ENCODE measurements at regions not wholly inside any gene's neighbourhood (a gene's known extent, or its start where the extent isn't known, plus 50 kb on each side); places are given as distances from the start of the nearest gene placed in this dataset.

DNA sequence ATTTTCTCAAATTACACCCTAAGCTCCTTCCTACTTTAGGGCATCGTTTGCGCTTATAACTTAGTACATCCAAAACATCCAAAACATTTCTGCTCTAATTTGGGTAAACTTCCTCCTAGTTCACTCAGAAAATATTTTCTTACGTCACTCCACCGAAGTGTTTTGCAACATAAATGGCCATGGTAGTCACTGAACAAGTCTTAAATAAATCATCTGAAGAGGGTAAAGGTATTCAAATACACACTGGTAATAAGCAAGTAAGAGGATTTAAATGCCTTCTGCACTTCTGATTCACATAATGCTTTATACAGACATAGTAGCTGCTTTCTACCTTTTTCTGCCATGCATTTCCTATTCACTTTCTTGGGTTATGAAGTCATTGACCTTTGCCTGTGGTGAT, 991.9 kb downstream of the NLGN4X start:
- TF ChIP-seq, protein P1, sequence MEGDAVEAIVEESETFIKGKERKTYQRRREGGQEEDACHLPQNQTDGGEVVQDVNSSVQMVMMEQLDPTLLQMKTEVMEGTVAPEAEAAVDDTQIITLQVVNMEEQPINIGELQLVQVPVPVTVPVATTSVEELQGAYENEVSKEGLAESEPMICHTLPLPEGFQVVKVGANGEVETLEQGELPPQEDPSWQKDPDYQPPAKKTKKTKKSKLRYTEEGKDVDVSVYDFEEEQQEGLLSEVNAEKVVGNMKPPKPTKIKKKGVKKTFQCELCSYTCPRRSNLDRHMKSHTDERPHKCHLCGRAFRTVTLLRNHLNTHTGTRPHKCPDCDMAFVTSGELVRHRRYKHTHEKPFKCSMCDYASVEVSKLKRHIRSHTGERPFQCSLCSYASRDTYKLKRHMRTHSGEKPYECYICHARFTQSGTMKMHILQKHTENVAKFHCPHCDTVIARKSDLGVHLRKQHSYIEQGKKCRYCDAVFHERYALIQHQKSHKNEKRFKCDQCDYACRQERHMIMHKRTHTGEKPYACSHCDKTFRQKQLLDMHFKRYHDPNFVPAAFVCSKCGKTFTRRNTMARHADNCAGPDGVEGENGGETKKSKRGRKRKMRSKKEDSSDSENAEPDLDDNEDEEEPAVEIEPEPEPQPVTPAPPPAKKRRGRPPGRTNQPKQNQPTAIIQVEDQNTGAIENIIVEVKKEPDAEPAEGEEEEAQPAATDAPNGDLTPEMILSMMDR (conservative IDR thresholded peaks at IDR 0.05; ENCODE audit: low read depth, low read length), result no peak
- TF ChIP-seq RAD21 (IDR thresholded peaks at IDR 0.05; ENCODE audit: low read length) (no peak), MAFK (IDR thresholded peaks at IDR 0.05; ENCODE audit: low read depth, low read length) (no peak), POLR2A (IDR thresholded peaks at IDR 0.05; ENCODE audit: low read depth, low read length) (no peak), RCOR1 (IDR thresholded peaks at IDR 0.05; ENCODE audit: insufficient replicate concordance, low read length) (no peak), CEBPB (IDR thresholded peaks at IDR 0.05; ENCODE audit: low read depth, low read length) (no peak), RFX5 (IDR thresholded peaks at IDR 0.05; ENCODE audit: low read depth, low read length) (no peak), MAZ (IDR thresholded peaks at IDR 0.05; ENCODE audit: borderline replicate concordance, low read depth, low read length) (no peak), SMC3 (IDR thresholded peaks at IDR 0.05; ENCODE audit: low read depth, low read length) (no peak), NFE2L2 (IDR thresholded peaks at IDR 0.05; ENCODE audit: low read depth, low read length) (no peak)

Measured in IMR-90 (cell line).